ENCODE measurements at regions not wholly inside any gene's neighbourhood (a gene's known extent, or its start where the extent isn't known, plus 50 kb on each side); places are given as distances from the start of the nearest gene placed in this dataset.
A peak's percentile ranks its signal among the peaks of the same experiment; 100 is the strongest.

DNA sequence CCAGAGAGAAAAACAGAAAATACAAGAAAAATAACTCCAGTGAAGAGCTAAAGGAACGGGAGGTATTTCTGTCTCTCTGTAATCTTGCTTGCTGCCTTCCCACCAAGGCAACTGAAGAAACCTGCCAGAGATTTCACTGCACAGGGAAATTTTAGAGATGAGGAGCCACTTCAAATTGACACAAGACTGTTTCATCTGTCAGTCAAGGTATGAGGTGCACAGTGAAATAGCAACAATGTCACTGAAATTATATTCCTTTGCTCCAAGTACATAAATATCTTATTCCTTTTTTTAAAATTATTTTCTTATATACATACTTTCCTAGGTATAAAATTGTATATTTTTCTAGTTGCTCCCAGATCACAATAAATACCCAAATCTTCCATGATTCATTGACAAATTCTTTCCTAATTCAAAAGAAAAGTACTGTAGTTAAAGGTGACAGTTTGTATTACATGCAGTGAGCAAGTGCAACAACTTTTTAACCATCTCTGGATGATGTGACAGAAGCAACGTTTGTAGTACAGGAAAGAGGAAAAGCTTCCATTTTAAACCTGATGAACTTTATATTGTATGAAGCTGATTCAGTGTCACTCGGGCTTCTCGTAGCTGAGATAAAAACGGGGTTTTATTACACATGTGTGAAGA is 563.4 kb downstream of the TUSC7 start:
- 64 to 65% methylated on average over 5 of the region's 5 CpGs for WGBS, 2 experiments (ENCODE audit: low coverage in 1 of 2, low lambda C conversion rate in 2 of 2, missing lambda C conversion rate in 2 of 2)
- in situ Hi-C loops (cut with MboI) = no loop called here
- H3K79me2 ChIP-seq (ENCODE audit: insufficient read depth) = no peaks in the 10 kb centered on the region

DNA sequence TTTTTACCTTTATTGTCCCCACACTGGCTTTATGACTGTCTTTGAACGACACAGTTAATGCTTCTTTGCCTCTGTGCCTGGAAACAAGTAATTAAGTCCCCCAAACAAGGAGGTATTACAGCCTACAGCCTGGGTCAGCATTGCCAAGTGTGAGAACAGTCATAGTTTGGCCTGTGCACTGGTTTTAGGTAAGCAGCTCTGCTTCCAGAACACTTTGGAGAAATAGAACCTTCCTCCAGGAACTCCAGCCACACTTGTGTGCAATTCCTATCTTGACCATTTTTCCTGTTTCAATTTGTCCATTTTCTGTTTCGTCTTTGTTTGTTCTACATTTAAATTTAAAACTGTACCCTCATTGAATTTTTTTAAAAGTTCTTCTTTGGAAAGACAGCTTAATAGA is 568.2 kb downstream of the TUSC7 start:
- 29 to 40% methylated on average over 2 of the region's 2 CpGs for WGBS, 2 experiments (ENCODE audit: low coverage in 1 of 2, low lambda C conversion rate in 2 of 2, missing lambda C conversion rate in 2 of 2)
- in situ Hi-C loops (cut with MboI) = no loop called here
- TF ChIP-seq EZH2phosphoT487 (IDR thresholded peaks at IDR 0.05; ENCODE audit: insufficient read depth, low read depth) (no peak), EZH2 (IDR thresholded peaks at IDR 0.05; ENCODE audit: insufficient read depth, poor library complexity, severe bottlenecking) (no peak)

More for the DNA sequence above, 563.4 kb downstream of the TUSC7 start:
- Histone ChIP-seq H3K27ac (no peak overlapping the region), H4K20me1 (ENCODE audit: insufficient read depth) (no peaks in the 10 kb centered on the region), H3F3A (ENCODE audit: insufficient read depth) (no peaks in the 10 kb centered on the region), H3K4me3 (no peak overlapping the region), H3K4me1 (ENCODE audit: insufficient read depth) (no peaks in the 10 kb centered on the region), H3K9me2 (ENCODE audit: insufficient read depth) (no peaks in the 10 kb centered on the region), H3K27me3 (replicated peaks; ENCODE audit: insufficient read depth) (no peaks in the 10 kb centered on the region), H2AFZ (no peak overlapping the region), H3K9me3 (ENCODE audit: low read depth) (no peaks in the 10 kb centered on the region), H3K4me2 (ENCODE audit: unreplicated experiment) (no peak overlapping the region), H3K9ac (no peak overlapping the region), H3K36me3 (ENCODE audit: low read depth) (no peaks in the 10 kb centered on the region)
- no peak for DNase-seq
- TF ChIP-seq EZH2 (IDR thresholded peaks at IDR 0.05; ENCODE audit: insufficient read depth, poor library complexity, severe bottlenecking) = no peak

DNA sequence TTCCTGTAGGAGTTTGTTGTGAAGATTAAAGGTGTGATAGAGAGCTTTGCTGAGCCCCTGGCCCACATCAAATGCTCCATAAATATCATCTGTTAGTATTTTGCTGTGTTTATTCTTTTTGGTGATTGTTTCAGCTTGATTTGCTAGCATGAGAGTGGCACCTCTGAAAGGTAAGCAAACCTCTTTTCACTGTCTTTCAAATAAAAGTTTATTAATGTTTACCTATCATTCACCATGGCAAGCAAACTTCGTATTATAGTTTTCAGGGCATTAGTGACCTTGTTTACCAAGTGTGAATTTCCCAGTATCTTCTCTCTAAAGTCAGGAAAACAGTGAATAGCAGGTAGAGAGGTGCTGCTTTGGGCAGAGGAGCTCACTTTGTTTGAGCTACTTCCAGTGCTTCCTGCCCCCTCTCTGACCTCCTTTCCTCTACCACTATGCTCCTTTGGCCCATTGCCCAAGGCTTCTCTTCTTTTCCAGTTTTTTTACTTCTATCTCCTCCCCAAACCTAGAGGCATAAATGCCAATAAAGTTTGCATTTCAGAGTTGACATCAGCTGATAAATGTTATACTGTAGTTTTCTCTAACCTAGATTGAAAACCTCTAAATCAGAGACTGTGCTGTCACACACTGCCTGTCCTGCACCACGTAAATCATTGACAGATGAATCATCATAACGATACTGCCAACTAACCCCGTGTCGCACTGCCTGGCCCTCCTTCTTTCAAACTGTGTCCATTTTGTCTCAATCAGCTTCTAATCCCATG is 569.0 kb downstream of the TUSC7 start:
- no peak overlapping the region for H3K4me2 ChIP-seq (ENCODE audit: unreplicated experiment)
- DNase-seq = peak; percentile 25

More for the DNA sequence above, 568.2 kb downstream of the TUSC7 start:
- H3K79me2 ChIP-seq (ENCODE audit: insufficient read depth) = no peaks in the 10 kb centered on the region
- no peaks in the 10 kb centered on the region; the same call in 1 of the 2 replicates for H3K4me1 ChIP-seq (ENCODE audit: insufficient read depth)
- H3K36me3 ChIP-seq (ENCODE audit: low read depth) = no peaks in the 10 kb centered on the region
- H3K4me2 ChIP-seq (ENCODE audit: unreplicated experiment) = no peak overlapping the region
- H3K9ac ChIP-seq = no peak overlapping the region
- no peak overlapping the region for H3K27ac ChIP-seq
- H4K20me1 ChIP-seq (ENCODE audit: insufficient read depth) = no peaks in the 10 kb centered on the region
- no peak overlapping the region for H3K4me3 ChIP-seq
- 0 out of 2 replicates have a peak, but pooled peaks cover 4% of the 10 kb centered on the region for H3K27me3 ChIP-seq (replicated peaks; ENCODE audit: insufficient read depth)
- H2AFZ ChIP-seq = no peak overlapping the region
- H3F3A ChIP-seq (ENCODE audit: insufficient read depth) = no peaks in the 10 kb centered on the region
- H3K9me3 ChIP-seq (ENCODE audit: low read depth) = no peaks in the 10 kb centered on the region
- no peak for DNase-seq
- H3K9me2 ChIP-seq (ENCODE audit: insufficient read depth) = no peaks in the 10 kb centered on the region

DNA sequence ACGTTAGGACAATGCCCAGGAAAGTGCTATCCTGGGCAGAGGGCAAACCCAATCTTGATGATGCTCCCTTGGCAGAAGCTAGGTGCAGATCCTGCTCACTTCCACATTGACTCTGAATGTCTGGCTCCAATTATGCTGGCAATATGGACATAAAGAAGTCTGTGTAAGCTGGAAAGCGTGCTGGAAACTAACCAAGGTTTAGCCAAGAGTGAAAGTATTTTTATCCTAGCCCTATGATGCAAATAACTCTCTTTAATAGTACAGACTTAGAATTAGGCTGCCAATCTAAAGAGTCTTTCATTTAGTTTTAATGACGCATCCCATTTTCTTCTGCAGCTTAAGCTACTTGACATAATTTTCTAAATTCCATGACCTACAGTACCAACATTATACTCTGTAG is 571.8 kb downstream of the TUSC7 start:
- H3K36me3 ChIP-seq (ENCODE audit: low read depth) = no peaks in the 10 kb centered on the region
- no peaks in the 10 kb centered on the region for H3K79me2 ChIP-seq (ENCODE audit: insufficient read depth)
- no peak overlapping the region for H3K4me3 ChIP-seq
- H3K9ac ChIP-seq = no peak overlapping the region
- no peak overlapping the region for H3K27ac ChIP-seq
- WGBS, 2 experiments (ENCODE audit: low coverage in 1 of 2, low lambda C conversion rate in 2 of 2, missing lambda C conversion rate in 2 of 2) = 7 to 8% methylated on average over 3 of the region's 3 CpGs
- no peaks in the 10 kb centered on the region for H3K9me3 ChIP-seq (ENCODE audit: low read depth)
- peak; percentile 31 for DNase-seq
- H3F3A ChIP-seq (ENCODE audit: insufficient read depth) = no peaks in the 10 kb centered on the region
- no peak overlapping the region for H3K4me2 ChIP-seq (ENCODE audit: unreplicated experiment)
- no peaks in the 10 kb centered on the region for H3K9me2 ChIP-seq (ENCODE audit: insufficient read depth)
- no peaks in the 10 kb centered on the region; the same call in 1 of the 2 replicates for H3K4me1 ChIP-seq (ENCODE audit: insufficient read depth)
- in situ Hi-C loops (cut with MboI) = no loop called here
- H3K27me3 ChIP-seq (replicated peaks; ENCODE audit: insufficient read depth) = 0 out of 2 replicates have a peak, but pooled peaks cover 4% of the 10 kb centered on the region
- H2AFZ ChIP-seq = no peak overlapping the region
- no peaks in the 10 kb centered on the region for H4K20me1 ChIP-seq (ENCODE audit: insufficient read depth)
- TF ChIP-seq EZH2 (IDR thresholded peaks at IDR 0.05; ENCODE audit: insufficient read depth, poor library complexity, severe bottlenecking) = no peak
- TF ChIP-seq EZH2phosphoT487 (IDR thresholded peaks at IDR 0.05; ENCODE audit: insufficient read depth, low read depth) = no peak

More for the DNA sequence above, 569.0 kb downstream of the TUSC7 start:
- H3K27ac ChIP-seq = no peak overlapping the region
- in situ Hi-C loops (cut with MboI) = no loop called here
- no peaks in the 10 kb centered on the region for H3K9me3 ChIP-seq (ENCODE audit: low read depth)
- no peak for TF ChIP-seq EZH2phosphoT487 (IDR thresholded peaks at IDR 0.05; ENCODE audit: insufficient read depth, low read depth)
- TF ChIP-seq EZH2 (IDR thresholded peaks at IDR 0.05; ENCODE audit: insufficient read depth, poor library complexity, severe bottlenecking) = no peak
- no peak overlapping the region for H2AFZ ChIP-seq
- 19 to 23% methylated on average over 5 of the region's 5 CpGs for WGBS, 2 experiments (ENCODE audit: low coverage in 1 of 2, low lambda C conversion rate in 2 of 2, missing lambda C conversion rate in 2 of 2)
- no peaks in the 10 kb centered on the region for H3K79me2 ChIP-seq (ENCODE audit: insufficient read depth)
- H3K9me2 ChIP-seq (ENCODE audit: insufficient read depth) = no peaks in the 10 kb centered on the region
- H3K27me3 ChIP-seq (replicated peaks; ENCODE audit: insufficient read depth) = 0 out of 2 replicates have a peak, but pooled peaks cover 4% of the 10 kb centered on the region
- H3K36me3 ChIP-seq (ENCODE audit: low read depth) = no peaks in the 10 kb centered on the region
- no peak overlapping the region for H3K9ac ChIP-seq
- H3K4me1 ChIP-seq (ENCODE audit: insufficient read depth) = no peaks in the 10 kb centered on the region; the same call in 1 of the 2 replicates
- H3K4me3 ChIP-seq = no peak overlapping the region
- no peaks in the 10 kb centered on the region for H3F3A ChIP-seq (ENCODE audit: insufficient read depth)
- no peaks in the 10 kb centered on the region for H4K20me1 ChIP-seq (ENCODE audit: insufficient read depth)

Data from GM23248 (cell line).